PFSK-1 (cell line): ENCODE measurements at regions not wholly inside any gene's neighbourhood (a gene's known extent, or its start where the extent isn't known, plus 50 kb on each side); places are given as distances from the start of the nearest gene placed in this dataset.

Source experiments
- FOXP2 ChIP-seq: optimal IDR thresholded peaks from 2 replicates; pipeline ENCODE3; 2011; ENCODE audit warnings: borderline replicate concordance, control low read depth, inconsistent platforms; ENCODE audit not compliant: insufficient read depth; ENCODE audit errors: extremely low read length, extremely low read depth
- POLR2AphosphoS5 ChIP-seq: IDR thresholded peaks from 2 replicates; pipeline ENCODE4 v1.6.1; 2012; ENCODE audit warnings: low read depth, mild to moderate bottlenecking, control low read depth, low read length, moderate library complexity
- SIN3A ChIP-seq: IDR thresholded peaks from 2 replicates; pipeline ENCODE4 v1.6.1; 2012; ENCODE audit warnings: mild to moderate bottlenecking, low read length, moderate library complexity, borderline replicate concordance; ENCODE audit not compliant: insufficient read depth
- TAF1 ChIP-seq: IDR thresholded peaks from 2 replicates; pipeline ENCODE4 v1.6.1; 2012; ENCODE audit warnings: low read length, control low read depth, borderline replicate concordance; ENCODE audit not compliant: insufficient read depth
- TF ChIP-seq, protein P1 (sequence below), 2 experiments: IDR thresholded peaks; 2 replicates each; pipeline versions ENCODE4 v1.6.1 to v1.8.0; 2011 to 2012; ENCODE audit warnings: low read depth in 2 of 2, low read length in 2 of 2, control low read depth in 1 of 2, inconsistent platforms in 1 of 2, mild to moderate bottlenecking in 1 of 2, moderate library complexity in 1 of 2; ENCODE audit not compliant: insufficient read depth in 1 of 2

DNA sequence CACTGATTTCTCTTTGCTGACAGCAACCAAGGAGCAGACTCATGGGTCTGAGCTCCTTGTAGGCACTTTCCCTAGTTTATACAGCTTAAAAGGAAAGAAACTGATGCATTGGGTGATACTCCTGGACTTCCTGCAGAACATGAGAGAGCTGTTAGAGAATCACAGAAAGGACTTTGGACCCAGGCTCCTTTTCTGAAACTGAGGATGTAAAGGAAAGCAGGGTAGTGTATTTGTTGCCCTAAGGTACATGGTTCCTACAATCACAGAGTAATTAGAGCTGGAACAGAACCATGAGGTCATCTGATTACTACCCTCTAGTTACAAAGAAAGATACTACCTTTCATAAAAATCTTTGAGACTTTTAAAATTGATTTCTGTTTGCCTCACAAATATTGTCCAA, 477.1 kb upstream of the SPTLC3 start:
- TF ChIP-seq TAF1 (no peak), SIN3A (no peak), FOXP2 (no peak), POLR2AphosphoS5 (no peak)
- TF ChIP-seq, protein P1, sequence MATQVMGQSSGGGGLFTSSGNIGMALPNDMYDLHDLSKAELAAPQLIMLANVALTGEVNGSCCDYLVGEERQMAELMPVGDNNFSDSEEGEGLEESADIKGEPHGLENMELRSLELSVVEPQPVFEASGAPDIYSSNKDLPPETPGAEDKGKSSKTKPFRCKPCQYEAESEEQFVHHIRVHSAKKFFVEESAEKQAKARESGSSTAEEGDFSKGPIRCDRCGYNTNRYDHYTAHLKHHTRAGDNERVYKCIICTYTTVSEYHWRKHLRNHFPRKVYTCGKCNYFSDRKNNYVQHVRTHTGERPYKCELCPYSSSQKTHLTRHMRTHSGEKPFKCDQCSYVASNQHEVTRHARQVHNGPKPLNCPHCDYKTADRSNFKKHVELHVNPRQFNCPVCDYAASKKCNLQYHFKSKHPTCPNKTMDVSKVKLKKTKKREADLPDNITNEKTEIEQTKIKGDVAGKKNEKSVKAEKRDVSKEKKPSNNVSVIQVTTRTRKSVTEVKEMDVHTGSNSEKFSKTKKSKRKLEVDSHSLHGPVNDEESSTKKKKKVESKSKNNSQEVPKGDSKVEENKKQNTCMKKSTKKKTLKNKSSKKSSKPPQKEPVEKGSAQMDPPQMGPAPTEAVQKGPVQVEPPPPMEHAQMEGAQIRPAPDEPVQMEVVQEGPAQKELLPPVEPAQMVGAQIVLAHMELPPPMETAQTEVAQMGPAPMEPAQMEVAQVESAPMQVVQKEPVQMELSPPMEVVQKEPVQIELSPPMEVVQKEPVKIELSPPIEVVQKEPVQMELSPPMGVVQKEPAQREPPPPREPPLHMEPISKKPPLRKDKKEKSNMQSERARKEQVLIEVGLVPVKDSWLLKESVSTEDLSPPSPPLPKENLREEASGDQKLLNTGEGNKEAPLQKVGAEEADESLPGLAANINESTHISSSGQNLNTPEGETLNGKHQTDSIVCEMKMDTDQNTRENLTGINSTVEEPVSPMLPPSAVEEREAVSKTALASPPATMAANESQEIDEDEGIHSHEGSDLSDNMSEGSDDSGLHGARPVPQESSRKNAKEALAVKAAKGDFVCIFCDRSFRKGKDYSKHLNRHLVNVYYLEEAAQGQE (IDR thresholded peaks at IDR 0.05; ENCODE audit: insufficient read depth in 1 of 2, low read depth in 2 of 2, low read length in 2 of 2), result no peak

GRCh38 chr20:12535316-12535715, 473.5 kb upstream of the SPTLC3 start:
- no peak for TF ChIP-seq TAF1
- TF ChIP-seq SIN3A, result no peak
- no peak for TF ChIP-seq POLR2AphosphoS5

GRCh38 chr20:12535770-12536169, 473.0 kb upstream of the SPTLC3 start:
- no peak for TF ChIP-seq TAF1
- TF ChIP-seq FOXP2, result no peak
- no peak for TF ChIP-seq POLR2AphosphoS5
- TF ChIP-seq SIN3A, result no peak

GRCh38 chr20:12554426-12554825, 454.3 kb upstream of the SPTLC3 start:
- TF ChIP-seq, protein P1 (IDR thresholded peaks at IDR 0.05; ENCODE audit: insufficient read depth in 1 of 2, low read depth in 2 of 2, low read length in 2 of 2), result no peak
- TF ChIP-seq POLR2AphosphoS5 (no peak), FOXP2 (no peak), SIN3A (no peak), TAF1 (no peak)

DNA sequence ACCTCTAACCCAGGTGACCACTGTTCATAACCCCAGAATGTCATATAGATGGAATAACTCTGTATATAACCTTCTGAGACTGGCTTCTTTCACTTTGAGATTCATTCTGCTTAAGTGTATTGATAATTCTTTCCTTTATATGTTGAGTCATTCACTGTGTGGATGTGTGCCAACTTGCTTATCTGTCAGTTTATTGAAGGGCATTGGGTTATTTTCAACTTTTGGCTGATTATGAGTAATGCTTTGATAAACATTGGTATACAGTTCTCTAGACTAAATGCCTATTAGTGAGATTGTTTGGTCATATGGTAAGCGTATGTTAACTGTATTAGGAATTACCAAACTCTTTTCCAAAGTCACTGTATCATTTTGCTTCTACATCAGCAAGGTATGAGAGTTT, 453.4 kb upstream of the SPTLC3 start:
- TF ChIP-seq FOXP2 (no peak), POLR2AphosphoS5 (no peak), SIN3A (no peak), TAF1 (no peak)
- TF ChIP-seq, protein P1 (IDR thresholded peaks at IDR 0.05; ENCODE audit: insufficient read depth in 1 of 2, low read depth in 2 of 2, low read length in 2 of 2), result no peak

- TF ChIP-seq POLR2AphosphoS5 (no peak), FOXP2 (no peak), SIN3A (no peak), TAF1 (no peak)
- TF ChIP-seq, protein P1 (IDR thresholded peaks at IDR 0.05; ENCODE audit: insufficient read depth in 1 of 2, low read depth in 2 of 2, low read length in 2 of 2), result no peak
Measured at GRCh38 chr20:12557224-12557623, 451.5 kb upstream of the SPTLC3 start.
